ENCODE measurements at regions not wholly inside any gene's neighbourhood (a gene's known extent, or its start where the extent isn't known, plus 50 kb on each side); places are given as distances from the start of the nearest gene placed in this dataset. TPM values are rescaled to one million over a fixed set of nuclear protein-coding genes. Genes with fewer than 3 reads are reported as not detected.

- H3K36me3 Mint-ChIP-seq (ENCODE audit: low read depth): no peaks in the 10 kb centered on the region
- no peak overlapping the region for H3K27ac Mint-ChIP-seq
- intact Hi-C loops (cut with micrococcal nuclease): no loop called here
- no peak for ATAC-seq
- ChIA-PET CTCF (no interaction called here), POLR2A (no interaction called here)
- no peaks in the 10 kb centered on the region for H3K9me3 Mint-ChIP-seq
- H3K4me3 Mint-ChIP-seq: no peak overlapping the region
- no peaks in the 10 kb centered on the region for H3K4me1 Mint-ChIP-seq (ENCODE audit: low read depth)
- no peaks in the 10 kb centered on the region for H3K27me3 Mint-ChIP-seq
- no peak for TF ChIP-seq CTCF (IDR thresholded peaks at IDR 0.05)
- no peak for DNase-seq
These were observed 65.8 kb upstream of the BRINP1 start for GRCh38 chr9:119435076-119435475.

GRCh38 chr9:119432428-119432827 is 63.2 kb upstream of the BRINP1 start:
- no peak for ATAC-seq
- no peak for TF ChIP-seq CTCF (IDR thresholded peaks at IDR 0.05)
- Mint-ChIP-seq H3K4me1 (ENCODE audit: low read depth) (no peaks in the 10 kb centered on the region), H3K36me3 (ENCODE audit: low read depth) (no peaks in the 10 kb centered on the region), H3K27me3 (no peaks in the 10 kb centered on the region), H3K4me3 (no peak overlapping the region), H3K27ac (no peak overlapping the region), H3K9me3 (no peaks in the 10 kb centered on the region)
- intact Hi-C loops (cut with micrococcal nuclease): no loop called here
- no peak for DNase-seq
- ChIA-PET POLR2A (no interaction called here), CTCF (interaction anchor here (0.7 kb wide), 1 partner anchor 100 kb away, joined by 3 read pairs; no protein-coding TSS in a partner anchor)

GRCh38 chr9:119429302-119429701 is 60.1 kb upstream of the BRINP1 start:
- Mint-ChIP-seq H3K36me3 (ENCODE audit: low read depth) (no peaks in the 10 kb centered on the region), H3K4me1 (ENCODE audit: low read depth) (no peaks in the 10 kb centered on the region), H3K27ac (no peak overlapping the region), H3K27me3 (no peaks in the 10 kb centered on the region), H3K9me3 (peaks cover 2% of the 10 kb centered on the region), H3K4me3 (no peak overlapping the region)
- no peak for TF ChIP-seq CTCF (IDR thresholded peaks at IDR 0.05)
- intact Hi-C loops (cut with micrococcal nuclease): no loop called here
- ChIA-PET POLR2A (no interaction called here), CTCF (no interaction called here)
- ATAC-seq (no peak), DNase-seq (no peak)

GRCh38 chr9:119420231-119420630 is 51.0 kb upstream of the BRINP1 start:
- TF ChIP-seq CTCF (IDR thresholded peaks at IDR 0.05): no peak
- no peak for DNase-seq
- Mint-ChIP-seq H3K4me3 (no peak overlapping the region), H3K4me1 (ENCODE audit: low read depth) (no peaks in the 10 kb centered on the region), H3K36me3 (ENCODE audit: low read depth) (no peaks in the 10 kb centered on the region), H3K27me3 (no peaks in the 10 kb centered on the region), H3K9me3 (no peaks in the 10 kb centered on the region), H3K27ac (no peak overlapping the region)
- no peak for ATAC-seq
- intact Hi-C loops (cut with micrococcal nuclease): no loop called here
- CTCF ChIA-PET: no interaction called here
- POLR2A ChIA-PET: no interaction called here

Small RNA genes in the stretch of these regions (microRNA-seq; reads per million reads assigned to microRNA genes)
- gene MIR147A (ENCODE audit: borderline microRNAs expressed, borderline replicate concordance): not detected

Data from activated CD8-positive, alpha-beta T cell treated with anti-CD3 and anti-CD28 coated beads for 36 hours (primary cell).